H9 (cell line): ENCODE measurements at regions not wholly inside any gene's neighbourhood (a gene's known extent, or its start where the extent isn't known, plus 50 kb on each side); places are given as distances from the start of the nearest gene placed in this dataset.
"Not testable (repeated sequence)": the region's sequence is repeated elsewhere in the genome, so short reads cannot be mapped to it uniquely, and the experiment has no call there.

Source experiments
- DNase-seq: peaks from one replicate; pipeline ENCODE4 v3.0.0-alpha.2; 2017
- H2AFZ ChIP-seq: one replicate; pipeline ENCODE4 v1.6.1; 2013; ENCODE audit warnings: mild to moderate bottlenecking, low read length, control low read depth, moderate library complexity
- H2AK5ac ChIP-seq: 2 replicates; pipeline ENCODE4 v1.6.1; 2013; ENCODE audit warnings: low read length, control low read depth, mixed read lengths; ENCODE audit not compliant: insufficient read length
- H2BK120ac ChIP-seq: one replicate; pipeline ENCODE4 v1.6.1; 2013; ENCODE audit warnings: low read depth, mild to moderate bottlenecking, low read length, control low read depth, inconsistent platforms; ENCODE audit not compliant: poor library complexity, severe bottlenecking
- H2BK12ac ChIP-seq: 2 replicates; pipeline ENCODE4 v1.6.1; 2013; ENCODE audit warnings: low read length, control low read depth, mixed read lengths, low read depth; ENCODE audit not compliant: insufficient read length
- H2BK15ac ChIP-seq: 2 replicates; pipeline ENCODE4 v1.6.1; 2013; ENCODE audit warnings: low read depth, low read length, control low read depth
- H2BK20ac ChIP-seq: one replicate; pipeline ENCODE4 v1.6.1; 2013; ENCODE audit warnings: low read depth, mild to moderate bottlenecking, low read length, control low read depth, inconsistent platforms; ENCODE audit not compliant: poor library complexity, severe bottlenecking
- H2BK5ac ChIP-seq: 2 replicates; pipeline ENCODE4 v1.6.1; 2013; ENCODE audit warnings: low read length, control low read depth, mixed read lengths; ENCODE audit not compliant: insufficient read length
- H3K14ac ChIP-seq: 2 replicates; pipeline ENCODE4 v1.6.1; 2013; ENCODE audit warnings: low read length, control low read depth; ENCODE audit not compliant: insufficient read depth
- H3K18ac ChIP-seq: 2 replicates; pipeline ENCODE4 v1.6.1; 2013; ENCODE audit warnings: low read depth, mild to moderate bottlenecking, mixed read lengths, low read length, control low read depth; ENCODE audit not compliant: insufficient read length
- H3K23ac ChIP-seq: 2 replicates; pipeline ENCODE4 v1.6.1; 2013; ENCODE audit warnings: low read length, control low read depth, mixed read lengths, low read depth; ENCODE audit not compliant: insufficient read length
- H3K23me2 ChIP-seq: 2 replicates; pipeline ENCODE4 v1.6.1; 2013; ENCODE audit warnings: low read depth, mild to moderate bottlenecking, mixed read lengths, low read length, control low read depth; ENCODE audit not compliant: insufficient read length, poor library complexity, severe bottlenecking
- H3K27ac ChIP-seq: 2 replicates; pipeline ENCODE4 v1.5.1; 2013; ENCODE audit warnings: low read length, control low read depth, mixed read lengths, low read depth; ENCODE audit not compliant: insufficient read length
- H3K27me3 ChIP-seq: 2 replicates; pipeline ENCODE4 v1.6.1; 2013; ENCODE audit warnings: low read length, control low read depth, inconsistent platforms; ENCODE audit not compliant: insufficient read depth
- H3K4ac ChIP-seq: 2 replicates; pipeline ENCODE4 v1.6.1; 2013; ENCODE audit warnings: low read depth, mild to moderate bottlenecking, control low read depth, inconsistent platforms, low read length, moderate library complexity
- H3K4me1 ChIP-seq: 2 replicates; pipeline ENCODE4 v1.6.1; 2013; ENCODE audit warnings: low read length, control low read depth, inconsistent platforms; ENCODE audit not compliant: insufficient read depth
- H3K4me2 ChIP-seq: 2 replicates; pipeline ENCODE4 v1.6.1; 2013; ENCODE audit warnings: low read length, control low read depth, mixed read lengths; ENCODE audit not compliant: insufficient read length, insufficient read depth
- H3K56ac ChIP-seq: 2 replicates; pipeline ENCODE4 v1.6.1; 2013; ENCODE audit warnings: low read depth, mild to moderate bottlenecking, mixed read lengths, low read length, control low read depth; ENCODE audit not compliant: insufficient read length
- H3K79me1 ChIP-seq: 2 replicates; pipeline ENCODE4 v1.6.1; 2013; ENCODE audit warnings: low read depth, mild to moderate bottlenecking, moderate library complexity, low read length, control low read depth, inconsistent platforms; ENCODE audit not compliant: insufficient read depth, poor library complexity, severe bottlenecking
- H3K79me2 ChIP-seq: 2 replicates; pipeline ENCODE4 v1.6.1; 2013; ENCODE audit warnings: low read length, control low read depth, inconsistent platforms; ENCODE audit not compliant: insufficient read depth
- H3K9ac ChIP-seq: 2 replicates; pipeline ENCODE4 v1.6.1; 2013; ENCODE audit warnings: low read length, control low read depth, mixed read lengths; ENCODE audit not compliant: insufficient read length; ENCODE audit errors: extremely low read depth
- H3K9me3 ChIP-seq: one replicate; pipeline ENCODE4 v1.6.1; 2013; ENCODE audit warnings: low read depth, low read length, inconsistent platforms; ENCODE audit not compliant: control insufficient read depth
- H3T11ph ChIP-seq: one replicate; pipeline ENCODE4 v1.6.1; 2013; ENCODE audit warnings: mild to moderate bottlenecking, low read length, control low read depth, inconsistent platforms
- H4K20me1 ChIP-seq: one replicate; pipeline ENCODE4 v1.6.1; 2013; ENCODE audit not compliant: control insufficient read depth, insufficient read length, insufficient read depth
- H4K5ac ChIP-seq: 2 replicates; pipeline ENCODE4 v1.6.1; 2013; ENCODE audit warnings: low read depth, mild to moderate bottlenecking, mixed read lengths, low read length, control low read depth; ENCODE audit not compliant: insufficient read length
- H4K8ac ChIP-seq: replicated peaks from 2 replicates; pipeline ENCODE4 v1.6.1; 2013; ENCODE audit warnings: low read length, control low read depth, mixed read lengths, low read depth; ENCODE audit not compliant: insufficient read length
- H4K91ac ChIP-seq: 2 replicates; pipeline ENCODE4 v1.6.1; 2013; ENCODE audit warnings: low read depth, mild to moderate bottlenecking, moderate library complexity, mixed read lengths, low read length, control low read depth; ENCODE audit not compliant: insufficient read length
- H3K27ac Mint-ChIP-seq, 3 experiments: 2 replicates in 2 of 3; 3 replicates in 1 of 3; pipeline ENCODE4 v1.8.0; 2020 to 2021; ENCODE audit warnings: mixed read lengths in 3 of 3, mild to moderate bottlenecking in 1 of 3, moderate library complexity in 1 of 3
- H3K27me3 Mint-ChIP-seq: 2 replicates; pipeline ENCODE4 v1.8.0; 2021; ENCODE audit warnings: low read depth, mild to moderate bottlenecking, moderate library complexity, mixed read lengths
- H3K36me3 Mint-ChIP-seq, 3 experiments: 2 replicates in 2 of 3; 3 replicates in 1 of 3; pipeline ENCODE4 v1.8.0; 2020 to 2021; ENCODE audit warnings: low read depth in 3 of 3, mixed read lengths in 3 of 3; ENCODE audit not compliant: insufficient read depth in 1 of 3
- H3K4me1 Mint-ChIP-seq, 2 experiments: 2 replicates each; pipeline ENCODE4 v1.8.0; 2020; ENCODE audit warnings: mixed read lengths in 2 of 2
- H3K4me3 Mint-ChIP-seq, 2 experiments: 2 replicates in 1 of 2; 3 replicates in 1 of 2; pipeline ENCODE4 v1.8.0; 2020 to 2021; ENCODE audit warnings: mild to moderate bottlenecking in 2 of 2, mixed read lengths in 2 of 2, moderate library complexity in 1 of 2
- H3K9me3 Mint-ChIP-seq, 2 experiments: 2 replicates in 1 of 2; 3 replicates in 1 of 2; pipeline ENCODE4 v1.8.0; 2020; ENCODE audit warnings: mild to moderate bottlenecking in 2 of 2, mixed read lengths in 2 of 2, moderate library complexity in 1 of 2
- CTCF ChIP-seq: fragments of 200-600 bp; sonication (generic); conservative IDR thresholded peaks from 3 replicates; pipeline ENCODE4 v1.8.0; 2021; ENCODE audit warnings: antibody characterized with exemption, mild to moderate bottlenecking
- WGBS: extraction: QIAGEN DNeasy Blood & Tissue Kit; methylation state at CpG from one replicate; pipeline ENCODE4 v1.1.7; 2013; ENCODE audit warnings: missing lambda C conversion rate, low lambda C conversion rate, mixed read lengths; ENCODE audit not compliant: insufficient read length; ENCODE audit errors: extremely low coverage; 5-methylcytosine and 5-hydroxymethylcytosine counted together

GRCh38 chr4:95761426-95761825 lies 78.5 kb upstream of the PDHA2 start:
- no peak overlapping the region for H4K91ac ChIP-seq
- no peak overlapping the region for H2BK12ac ChIP-seq
- H2AFZ ChIP-seq, result no peak overlapping the region
- H2BK15ac ChIP-seq, result no peak overlapping the region
- no peak overlapping the region for H3K23ac ChIP-seq
- no peak overlapping the region for H2BK120ac ChIP-seq
- H3K18ac ChIP-seq, result no peak overlapping the region
- no peak overlapping the region for H3K14ac ChIP-seq
- peaks cover 21 to 24% of the 10 kb centered on the region in 2 experiments for H3K4me1 Mint-ChIP-seq
- H3K9me3 Mint-ChIP-seq, result peaks cover 0 to 3% of the 10 kb centered on the region in 2 experiments; a peak in 2 of 5 replicates
- H2BK20ac ChIP-seq, result no peak overlapping the region
- no peaks in the 10 kb centered on the region for H3K9me3 ChIP-seq
- no peaks in the 10 kb centered on the region; the same call in 1 of the 2 replicates for H3K27me3 Mint-ChIP-seq
- no peak overlapping the region for H3K4me2 ChIP-seq
- no peak overlapping the region for H3K4ac ChIP-seq
- H3K79me1 ChIP-seq, result no peaks in the 10 kb centered on the region
- no peaks in the 10 kb centered on the region for H3K23me2 ChIP-seq
- TF ChIP-seq CTCF, result no peak
- no peak overlapping the region for H4K8ac ChIP-seq
- no peak overlapping the region for H3K27ac Mint-ChIP-seq
- H3K36me3 Mint-ChIP-seq, result peaks cover 0 to 5% (median 0%) of the 10 kb centered on the region in 3 experiments; a peak in 1 of 7 replicates
- no peak overlapping the region for H3K9ac ChIP-seq
- WGBS, result no CpG with 5 or more reads among the region's 1 CpG
- DNase-seq, result no peak
- H2AK5ac ChIP-seq, result no peak overlapping the region
- H3K79me2 ChIP-seq, result no peaks in the 10 kb centered on the region
- H3T11ph ChIP-seq, result no peak overlapping the region
- no peak overlapping the region for H3K4me3 Mint-ChIP-seq
- no peak overlapping the region for H3K56ac ChIP-seq
- H4K5ac ChIP-seq, result no peak overlapping the region
- H2BK5ac ChIP-seq, result no peak overlapping the region
- no peaks in the 10 kb centered on the region for H4K20me1 ChIP-seq
- H3K27ac ChIP-seq, result no peak overlapping the region
- no peaks in the 10 kb centered on the region for H3K27me3 ChIP-seq
- peaks cover 2% of the 10 kb centered on the region; the same call in 1 of the 2 replicates for H3K4me1 ChIP-seq

- not testable (repeated sequence) for H2BK5ac ChIP-seq, H3K4ac ChIP-seq, H3K9me3 ChIP-seq, H3K9me3 Mint-ChIP-seq, H2BK120ac ChIP-seq, H2AFZ ChIP-seq, H4K5ac ChIP-seq, H4K91ac ChIP-seq, H3K23ac ChIP-seq, H3K4me3 Mint-ChIP-seq, H3K4me1 ChIP-seq, H3K79me2 ChIP-seq, H3K18ac ChIP-seq, H3K9ac ChIP-seq, DNase-seq, H3K27ac ChIP-seq, H3K27me3 Mint-ChIP-seq, H4K8ac ChIP-seq, H3K23me2 ChIP-seq, H3K27me3 ChIP-seq, H3K79me1 ChIP-seq, H2BK15ac ChIP-seq, H3K4me2 ChIP-seq, H3K36me3 Mint-ChIP-seq, H3T11ph ChIP-seq, H3K14ac ChIP-seq, H2AK5ac ChIP-seq, H4K20me1 ChIP-seq, H2BK20ac ChIP-seq, H3K56ac ChIP-seq, H2BK12ac ChIP-seq
- peak overlapping the region in 1 of 3 experiments; percentile 82; a peak in 1 of 7 replicates for H3K27ac Mint-ChIP-seq
- no CpG with 5 or more reads among the region's 1 CpG for WGBS
- H3K4me1 Mint-ChIP-seq, result peaks cover 24 to 28% of the 10 kb centered on the region in 2 experiments
Observed at GRCh38 chr4:95760646-95761045, 79.2 kb upstream of the PDHA2 start.
